Mucosa of gallbladder (tissue), 1 donor: ENCODE measurements at regions not wholly inside any gene's neighbourhood (a gene's known extent, or its start where the extent isn't known, plus 50 kb on each side); places are given as distances from the start of the nearest gene placed in this dataset.

Experiments used
- DNase-seq: peaks from one replicate; pipeline ENCODE4 v3.0.0-alpha.2; 2020; ENCODE audit warnings: low spot score
- donor health status: DM: no; HTN: no; CAD: no.

DNA sequence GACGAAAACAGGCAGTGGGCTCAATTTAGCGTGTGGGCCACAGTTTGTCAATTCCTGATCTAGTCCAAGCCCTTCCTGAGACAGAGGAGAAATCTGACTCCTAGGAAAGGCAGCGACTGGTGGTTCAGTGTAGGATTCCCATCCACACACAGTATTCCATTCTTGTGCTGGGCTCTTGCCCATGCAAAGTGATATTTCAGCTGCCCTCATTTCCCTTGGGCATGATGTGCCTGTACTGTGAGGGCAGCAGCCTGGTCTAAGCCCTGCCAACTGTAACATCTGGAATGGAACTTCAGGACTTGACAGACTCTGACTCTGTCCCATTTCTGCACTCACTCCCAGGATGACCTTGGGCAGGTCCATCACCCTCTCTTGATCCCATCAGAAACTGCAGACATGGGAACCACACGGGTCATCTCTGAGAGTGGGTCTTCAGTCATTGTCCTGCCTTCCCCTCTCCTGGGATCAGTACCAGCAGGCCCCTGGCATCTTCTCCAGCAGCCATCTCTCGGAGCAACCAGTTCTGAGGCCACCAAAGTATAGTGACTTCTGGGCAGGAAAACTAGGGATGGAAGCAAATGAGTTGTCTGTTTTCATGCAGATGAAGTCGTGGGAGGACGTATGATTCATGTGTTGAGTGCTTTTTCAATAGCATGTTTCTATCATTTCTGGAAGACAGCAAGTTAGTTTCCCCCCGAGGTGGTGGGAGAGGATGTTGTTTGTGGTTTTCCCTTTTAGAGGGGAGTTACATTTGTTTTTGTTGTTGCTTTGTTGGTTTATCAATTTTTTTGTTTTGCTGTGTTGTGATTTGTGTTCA is 54.2 kb upstream of the BCL2L14 start:
- no peak for DNase-seq

- DNase-seq, result no peak
Measured at GRCh38 chr12:12017135-12017581, 53.6 kb upstream of the BCL2L14 start.

- DNase-seq, result no peak
Measured at GRCh38 chr12:12017798-12018197, 52.9 kb upstream of the BCL2L14 start.

DNA sequence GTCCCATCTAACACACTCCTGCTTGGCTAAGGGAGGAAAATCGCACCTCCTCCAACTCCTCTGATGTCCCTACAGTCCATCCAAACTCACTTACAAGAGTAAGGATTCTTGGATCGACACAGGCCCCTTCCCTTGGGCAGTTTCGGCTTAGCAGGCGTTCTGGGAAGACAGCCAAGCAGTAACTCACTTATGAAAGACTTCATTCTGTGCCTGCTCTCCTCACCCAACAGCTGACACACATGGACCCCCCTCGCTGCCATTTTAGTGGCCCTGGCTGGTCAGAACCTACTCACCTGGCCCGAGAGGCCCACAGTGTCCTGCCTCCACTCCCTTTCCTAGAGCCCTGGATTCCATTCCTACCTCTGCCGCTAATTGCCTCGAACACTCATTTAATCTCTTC is 52.3 kb upstream of the BCL2L14 start:
- no peak for DNase-seq

DNA sequence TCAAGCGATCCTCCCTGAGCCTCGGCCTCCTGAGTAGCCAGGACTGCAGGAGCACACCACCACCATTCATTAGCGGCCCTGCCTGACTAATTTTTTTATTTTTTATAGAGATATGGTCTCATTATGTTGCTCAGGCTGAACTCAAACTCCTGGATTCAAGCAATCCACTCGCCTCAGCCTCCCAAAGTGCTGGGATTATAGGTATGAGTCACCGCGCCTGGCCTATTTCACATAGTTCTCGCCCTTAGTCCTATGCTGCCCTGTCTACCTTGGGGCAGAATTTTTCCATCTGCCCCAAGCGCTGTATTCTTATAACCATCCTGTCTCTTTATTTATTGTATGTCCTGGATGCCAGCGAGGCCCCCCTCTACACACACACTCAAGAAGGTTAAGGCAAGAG is 50.9 kb upstream of the BCL2L14 start:
- no peak for DNase-seq

DNA sequence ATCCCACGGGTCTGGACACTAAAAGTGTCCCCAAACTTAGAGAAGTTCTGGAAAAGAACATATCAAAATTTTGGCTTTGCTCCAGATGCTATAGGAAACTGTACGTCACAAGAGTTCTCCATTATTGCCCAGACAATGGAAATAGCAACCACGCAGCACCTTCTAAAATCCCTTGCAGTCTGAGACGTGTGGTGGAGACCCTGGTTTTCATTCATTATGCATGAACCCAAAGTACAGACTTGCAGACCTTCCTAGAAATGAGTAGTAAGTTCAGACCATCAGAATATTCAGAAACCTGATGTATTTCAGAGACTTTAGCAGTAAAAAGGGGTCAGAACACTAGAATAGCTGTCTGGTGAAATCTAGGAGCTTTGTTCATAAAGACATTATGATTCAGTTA is 50.0 kb upstream of the BCL2L14 start:
- no peak for DNase-seq
